ENCODE measurements at regions not wholly inside any gene's neighbourhood (a gene's known extent, or its start where the extent isn't known, plus 50 kb on each side); places are given as distances from the start of the nearest gene placed in this dataset.

- TF ChIP-seq ZNF232 (CRISPR knock-in tag; IDR thresholded peaks at IDR 0.05) (no peak), NFATC4 (CRISPR knock-in tag; IDR thresholded peaks at IDR 0.05) (no peak), CREB1 (CRISPR knock-in tag; IDR thresholded peaks at IDR 0.05) (no peak), JUN (CRISPR knock-in tag; IDR thresholded peaks at IDR 0.05) (no peak), ESRRA (CRISPR knock-in tag; IDR thresholded peaks at IDR 0.05; ENCODE audit: borderline replicate concordance) (no peak), MAX (CRISPR knock-in tag; IDR thresholded peaks at IDR 0.05) (no peak), CTCF (IDR thresholded peaks at IDR 0.05) (no peak), PRRX2 (CRISPR knock-in tag; IDR thresholded peaks at IDR 0.05) (no peak), KAT7 (CRISPR knock-in tag; IDR thresholded peaks at IDR 0.05; ENCODE audit: borderline replicate concordance) (no peak), ETV6 (CRISPR knock-in tag; IDR thresholded peaks at IDR 0.05) (no peak), TEAD1 (CRISPR knock-in tag; IDR thresholded peaks at IDR 0.05) (no peak), HMGXB4 (CRISPR knock-in tag; IDR thresholded peaks at IDR 0.05) (no peak), ZSCAN18 (CRISPR knock-in tag; IDR thresholded peaks at IDR 0.05) (no peak)
Measured at GRCh38 chrY:13805057-13805735, 101.5 kb downstream of the TMSB4Y start.

Data from WTC11 (cell line).